ENCODE measurements at regions not wholly inside any gene's neighbourhood (a gene's known extent, or its start where the extent isn't known, plus 50 kb on each side); places are given as distances from the start of the nearest gene placed in this dataset.

DNA sequence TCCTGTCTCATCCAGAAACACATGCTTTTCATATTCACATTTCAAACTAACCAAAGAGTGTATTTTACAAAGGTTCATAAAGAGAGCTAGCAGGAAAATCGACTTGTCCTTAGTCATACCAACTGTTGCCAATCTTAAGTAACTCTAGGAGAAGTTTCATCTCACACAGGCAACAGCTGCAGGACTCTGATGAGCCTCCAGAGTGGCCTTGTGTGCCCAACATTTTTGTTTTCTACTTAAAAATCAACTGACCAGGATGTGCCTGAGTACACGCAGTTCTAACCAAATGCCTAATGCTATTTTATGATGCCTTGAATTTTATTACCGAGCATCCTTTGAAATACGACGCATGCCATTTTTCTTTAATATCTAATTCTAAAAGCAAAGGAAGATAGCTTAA, 595.9 kb upstream of the LRRTM4 start:
- H3K4me1 ChIP-seq: no peaks in the 10 kb centered on the region
- intact Hi-C loops (cut with DNase I; ENCODE audit: low total_unique reads): no loop called here
- no peaks in the 10 kb centered on the region for H3K27me3 ChIP-seq
- TF ChIP-seq CTCF (IDR thresholded peaks at IDR 0.05) (no peak), POLR2AphosphoS5 (IDR thresholded peaks at IDR 0.05) (no peak), POLR2A (IDR thresholded peaks at IDR 0.05) (no peak)
- H3K36me3 ChIP-seq: no peaks in the 10 kb centered on the region
- H3K4me3 ChIP-seq: no peak overlapping the region
- DNase-seq (ENCODE audit: low spot score in 2 of 2): no peak
- no peaks in the 10 kb centered on the region for H3K9me3 ChIP-seq
- H3K27ac ChIP-seq: no peak overlapping the region

DNA sequence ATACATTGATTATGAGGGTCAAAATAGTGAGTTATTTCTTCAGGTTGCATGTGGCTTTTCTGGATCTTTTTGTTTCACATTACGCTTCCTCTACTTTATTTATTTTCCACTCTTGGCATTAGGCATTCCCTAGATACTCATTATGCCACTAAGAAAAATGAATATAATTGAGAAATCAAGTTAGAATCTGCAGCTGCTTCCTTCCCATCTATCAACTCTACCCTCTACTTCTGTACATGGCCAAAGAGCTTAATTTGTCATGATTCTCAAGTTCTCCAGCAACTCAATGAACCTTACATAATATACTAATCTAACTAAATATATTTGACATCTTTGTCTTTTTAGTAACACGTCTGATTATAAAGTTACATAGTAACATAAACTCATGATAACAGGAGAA, 598.1 kb upstream of the LRRTM4 start:
- H3K9me3 ChIP-seq: no peaks in the 10 kb centered on the region
- no peak for DNase-seq (ENCODE audit: low spot score in 2 of 2)
- H3K4me3 ChIP-seq: no peak overlapping the region
- no peak for TF ChIP-seq POLR2AphosphoS5 (IDR thresholded peaks at IDR 0.05)
- TF ChIP-seq POLR2A (IDR thresholded peaks at IDR 0.05): no peak
- TF ChIP-seq CTCF (IDR thresholded peaks at IDR 0.05): no peak
- no peaks in the 10 kb centered on the region for H3K27me3 ChIP-seq
- H3K36me3 ChIP-seq: no peaks in the 10 kb centered on the region
- H3K4me1 ChIP-seq: no peaks in the 10 kb centered on the region
- H3K27ac ChIP-seq: no peak overlapping the region
- intact Hi-C loops (cut with DNase I; ENCODE audit: low total_unique reads): no loop called here

DNA sequence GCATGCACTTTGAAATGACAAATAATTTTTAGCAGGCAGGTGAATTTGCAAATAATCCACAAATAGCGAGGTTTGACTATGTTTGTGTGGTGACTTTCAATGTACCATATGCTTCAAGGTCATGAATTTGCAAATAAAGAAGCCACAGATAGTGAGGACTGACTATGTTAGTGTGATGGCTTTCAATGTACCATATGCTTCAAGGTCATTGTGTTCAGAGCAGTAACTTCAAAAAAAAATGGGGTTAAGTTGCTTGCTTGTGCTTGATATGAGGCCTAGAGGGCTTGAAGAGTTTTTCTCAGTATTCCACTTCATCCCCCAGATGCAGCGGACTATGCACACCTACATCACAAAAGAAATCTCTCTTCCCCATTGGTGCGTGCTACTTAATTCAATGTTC, 602.9 kb upstream of the LRRTM4 start:
- Histone ChIP-seq H3K36me3 (no peaks in the 10 kb centered on the region), H3K4me3 (no peak overlapping the region), H3K4me1 (no peaks in the 10 kb centered on the region), H3K27ac (no peak overlapping the region), H3K9me3 (no peaks in the 10 kb centered on the region), H3K27me3 (no peaks in the 10 kb centered on the region)
- TF ChIP-seq POLR2AphosphoS5 (IDR thresholded peaks at IDR 0.05) (no peak), POLR2A (IDR thresholded peaks at IDR 0.05) (no peak), CTCF (IDR thresholded peaks at IDR 0.05) (no peak)
- intact Hi-C loops (cut with DNase I; ENCODE audit: low total_unique reads): no loop called here
- DNase-seq (ENCODE audit: low spot score in 2 of 2): no peak

GRCh38 chr2:78127424-78127823, 605.2 kb upstream of the LRRTM4 start:
- Histone ChIP-seq H3K4me1 (no peaks in the 10 kb centered on the region), H3K9me3 (no peaks in the 10 kb centered on the region), H3K4me3 (no peak overlapping the region), H3K27ac (no peak overlapping the region), H3K27me3 (no peaks in the 10 kb centered on the region), H3K36me3 (no peaks in the 10 kb centered on the region)
- intact Hi-C loops (cut with DNase I; ENCODE audit: low total_unique reads): no loop called here
- TF ChIP-seq CTCF (IDR thresholded peaks at IDR 0.05) (no peak), POLR2AphosphoS5 (IDR thresholded peaks at IDR 0.05) (no peak), POLR2A (IDR thresholded peaks at IDR 0.05) (no peak)
- no peak for DNase-seq (ENCODE audit: low spot score in 2 of 2)

DNA sequence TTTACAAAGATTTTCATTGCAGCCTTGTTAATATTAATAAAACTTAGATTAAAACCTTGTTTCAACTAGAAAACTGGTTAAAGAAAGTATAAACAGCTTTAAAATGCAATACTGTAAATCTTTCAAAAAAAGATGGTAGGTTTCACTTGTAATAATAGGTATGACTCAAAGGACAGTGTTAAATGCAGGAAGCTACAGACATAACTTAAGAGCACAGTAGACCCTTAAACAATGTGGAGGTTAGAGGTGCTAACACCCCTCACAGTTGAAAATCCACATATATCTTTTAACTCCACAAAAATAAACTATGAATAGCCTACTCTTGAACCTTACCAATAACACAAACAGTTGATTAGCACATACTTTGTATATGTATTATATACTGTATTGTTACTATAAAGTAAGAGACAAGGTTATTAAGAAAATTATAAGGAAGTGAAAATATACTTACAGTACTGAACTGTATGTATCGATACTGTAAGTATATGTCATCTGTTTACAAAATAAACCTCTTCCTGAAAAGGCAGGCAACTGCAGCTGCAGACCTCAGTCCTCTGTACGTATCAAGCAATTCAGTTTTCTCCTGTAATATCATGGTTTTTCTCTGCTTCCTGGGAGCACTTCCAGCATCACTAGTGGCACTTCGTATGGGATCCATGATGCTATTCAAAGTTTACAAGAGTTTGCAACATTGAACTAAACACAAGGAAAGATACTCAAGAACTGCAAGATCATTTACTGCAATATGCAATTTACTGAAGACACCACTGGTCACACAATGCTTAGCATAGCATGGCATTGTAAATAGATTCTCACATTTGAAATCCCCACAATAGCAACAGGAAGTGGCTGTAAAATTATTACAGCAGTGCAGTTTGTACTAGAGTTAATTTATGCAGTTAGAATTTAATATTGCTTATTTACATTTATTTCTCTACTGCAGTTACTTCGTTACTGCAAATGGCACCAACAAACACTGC, 610.5 kb upstream of the LRRTM4 start:
- no peaks in the 10 kb centered on the region for H3K9me3 ChIP-seq
- no peak overlapping the region for H3K4me3 ChIP-seq
- no peak for TF ChIP-seq POLR2AphosphoS5 (IDR thresholded peaks at IDR 0.05)
- TF ChIP-seq CTCF (IDR thresholded peaks at IDR 0.05): no peak
- no peak for TF ChIP-seq POLR2A (IDR thresholded peaks at IDR 0.05)
- no peaks in the 10 kb centered on the region for H3K4me1 ChIP-seq
- no peak for DNase-seq (ENCODE audit: low spot score in 2 of 2)
- H3K36me3 ChIP-seq: no peaks in the 10 kb centered on the region
- no peaks in the 10 kb centered on the region for H3K27me3 ChIP-seq
- H3K27ac ChIP-seq: no peak overlapping the region
- intact Hi-C loops (cut with DNase I; ENCODE audit: low total_unique reads): no loop called here
